PFSK-1 (cell line): ENCODE measurements at regions not wholly inside any gene's neighbourhood (a gene's known extent, or its start where the extent isn't known, plus 50 kb on each side); places are given as distances from the start of the nearest gene placed in this dataset.

Experiments
- POLR2AphosphoS5 ChIP-seq: IDR thresholded peaks from 2 replicates; pipeline ENCODE4 v1.6.1; 2012; ENCODE audit warnings: low read depth, mild to moderate bottlenecking, control low read depth, low read length, moderate library complexity
- TAF1 ChIP-seq: IDR thresholded peaks from 2 replicates; pipeline ENCODE4 v1.6.1; 2012; ENCODE audit warnings: low read length, control low read depth, borderline replicate concordance; ENCODE audit not compliant: insufficient read depth
- TF ChIP-seq, protein P1 (sequence below), 2 experiments: IDR thresholded peaks; 2 replicates each; pipeline versions ENCODE4 v1.6.1 to v1.8.0; 2011 to 2012; ENCODE audit warnings: low read depth in 2 of 2, low read length in 2 of 2, control low read depth in 1 of 2, inconsistent platforms in 1 of 2, mild to moderate bottlenecking in 1 of 2, moderate library complexity in 1 of 2; ENCODE audit not compliant: insufficient read depth in 1 of 2

DNA sequence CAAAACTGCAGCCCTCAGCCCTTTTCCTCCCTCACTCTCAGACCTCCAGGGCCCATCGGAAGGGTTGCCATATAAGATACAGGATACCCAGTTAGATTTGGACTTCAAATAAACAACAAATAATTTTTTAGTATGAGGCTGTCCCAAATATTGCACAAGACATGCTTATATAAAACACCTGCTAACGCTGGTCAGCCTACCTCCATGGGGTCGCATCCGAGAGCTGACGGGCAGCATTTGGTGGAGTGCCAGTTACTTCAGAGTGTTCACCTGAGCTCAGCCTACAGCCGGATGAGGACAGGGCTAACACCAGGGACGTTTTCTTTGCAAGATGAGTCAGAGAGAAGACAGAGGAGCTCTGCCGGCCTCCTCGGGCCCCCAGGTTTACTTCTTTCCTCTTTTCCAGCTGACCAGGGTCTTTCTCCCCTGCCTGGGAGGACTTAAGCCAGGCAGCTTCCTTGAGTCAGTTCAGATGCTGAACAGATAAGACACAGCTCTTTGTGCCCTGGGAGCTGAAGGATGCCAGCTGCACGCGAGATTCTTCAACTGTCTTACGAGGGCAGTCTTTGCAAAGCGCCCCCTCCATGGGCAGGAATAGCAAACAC is 141.2 kb upstream of the KCNG1 start:
- TF ChIP-seq, protein P1, sequence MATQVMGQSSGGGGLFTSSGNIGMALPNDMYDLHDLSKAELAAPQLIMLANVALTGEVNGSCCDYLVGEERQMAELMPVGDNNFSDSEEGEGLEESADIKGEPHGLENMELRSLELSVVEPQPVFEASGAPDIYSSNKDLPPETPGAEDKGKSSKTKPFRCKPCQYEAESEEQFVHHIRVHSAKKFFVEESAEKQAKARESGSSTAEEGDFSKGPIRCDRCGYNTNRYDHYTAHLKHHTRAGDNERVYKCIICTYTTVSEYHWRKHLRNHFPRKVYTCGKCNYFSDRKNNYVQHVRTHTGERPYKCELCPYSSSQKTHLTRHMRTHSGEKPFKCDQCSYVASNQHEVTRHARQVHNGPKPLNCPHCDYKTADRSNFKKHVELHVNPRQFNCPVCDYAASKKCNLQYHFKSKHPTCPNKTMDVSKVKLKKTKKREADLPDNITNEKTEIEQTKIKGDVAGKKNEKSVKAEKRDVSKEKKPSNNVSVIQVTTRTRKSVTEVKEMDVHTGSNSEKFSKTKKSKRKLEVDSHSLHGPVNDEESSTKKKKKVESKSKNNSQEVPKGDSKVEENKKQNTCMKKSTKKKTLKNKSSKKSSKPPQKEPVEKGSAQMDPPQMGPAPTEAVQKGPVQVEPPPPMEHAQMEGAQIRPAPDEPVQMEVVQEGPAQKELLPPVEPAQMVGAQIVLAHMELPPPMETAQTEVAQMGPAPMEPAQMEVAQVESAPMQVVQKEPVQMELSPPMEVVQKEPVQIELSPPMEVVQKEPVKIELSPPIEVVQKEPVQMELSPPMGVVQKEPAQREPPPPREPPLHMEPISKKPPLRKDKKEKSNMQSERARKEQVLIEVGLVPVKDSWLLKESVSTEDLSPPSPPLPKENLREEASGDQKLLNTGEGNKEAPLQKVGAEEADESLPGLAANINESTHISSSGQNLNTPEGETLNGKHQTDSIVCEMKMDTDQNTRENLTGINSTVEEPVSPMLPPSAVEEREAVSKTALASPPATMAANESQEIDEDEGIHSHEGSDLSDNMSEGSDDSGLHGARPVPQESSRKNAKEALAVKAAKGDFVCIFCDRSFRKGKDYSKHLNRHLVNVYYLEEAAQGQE (IDR thresholded peaks at IDR 0.05; ENCODE audit: insufficient read depth in 1 of 2, low read depth in 2 of 2, low read length in 2 of 2), result no peak
- TF ChIP-seq TAF1 (no peak), POLR2AphosphoS5 (no peak)
